OCI-LY3 (cell line): ENCODE measurements at regions not wholly inside any gene's neighbourhood (a gene's known extent, or its start where the extent isn't known, plus 50 kb on each side); places are given as distances from the start of the nearest gene placed in this dataset.

Source experiments
- H2AFZ ChIP-seq: fragments of 200-600, 300-600 bp; shearing (Covaris generic); 2 replicates; pipeline ENCODE4 v1.6.0; 2014; ENCODE audit warnings: antibody characterized with exemption, low read depth, low read length
- H3K27ac ChIP-seq: fragments of 200-600, 300-600 bp; sonication (generic); 2 replicates; pipeline ENCODE4 v1.5.1; 2014; ENCODE audit warnings: mild to moderate bottlenecking, low read length, moderate library complexity, mixed read lengths
- H3K27me3 ChIP-seq: fragments of 200-600, 300-600 bp; sonication (generic); 2 replicates; pipeline ENCODE4 v1.6.1; 2014; ENCODE audit warnings: low read depth, low read length, mixed read lengths
- H3K36me3 ChIP-seq: fragments of 200-600, 300-600 bp; sonication (generic); replicated peaks from 2 replicates; pipeline ENCODE3; 2014; ENCODE audit warnings: low read depth, low read length, mixed read lengths
- H3K4me1 ChIP-seq: fragments of 300-600, 200-600 bp; sonication (generic); 2 replicates; pipeline ENCODE4 v1.6.1; 2014; ENCODE audit warnings: low read length, mixed read lengths
- H3K4me2 ChIP-seq: fragments of 200-600, 300-600 bp; sonication (generic); 2 replicates; pipeline ENCODE4 v1.6.1; 2014; ENCODE audit warnings: low read length, mixed read lengths
- H3K4me3 ChIP-seq: fragments of 300-600, 200-600 bp; sonication (generic); 2 replicates; pipeline ENCODE4 v1.5.1; 2014; ENCODE audit warnings: antibody characterized with exemption, mild to moderate bottlenecking, low read length, moderate library complexity
- H3K79me2 ChIP-seq: fragments of 300-600, 200-600 bp; shearing (Covaris generic); 2 replicates; pipeline ENCODE4 v1.6.1; 2014; ENCODE audit warnings: mild to moderate bottlenecking, low read length, mixed read lengths
- H3K9ac ChIP-seq: fragments of 300-600, 200-600 bp; shearing (Covaris generic); 2 replicates; pipeline ENCODE4 v1.6.0; 2014; ENCODE audit warnings: mild to moderate bottlenecking, low read length, moderate library complexity
- H3K9me3 ChIP-seq: fragments of 200-600, 300-600 bp; shearing (Covaris generic); 2 replicates; pipeline ENCODE4 v1.6.1; 2014; ENCODE audit warnings: low read length, mixed read lengths; ENCODE audit not compliant: insufficient read depth
- H4K20me1 ChIP-seq: fragments of 200-600, 300-600 bp; sonication (generic); 2 replicates; pipeline ENCODE4 v1.6.1; 2016; ENCODE audit warnings: low read length, mixed read lengths; ENCODE audit not compliant: insufficient read depth
- CTCF ChIP-seq: fragments of 200-600, 300-600 bp; sonication (generic); IDR thresholded peaks from 2 replicates; pipeline ENCODE4 v1.5.1; 2014; ENCODE audit warnings: antibody characterized with exemption, low read length, low read depth
- EZH2phosphoT487 ChIP-seq: fragments of 200-600 bp; shearing (Covaris generic); IDR thresholded peaks from 2 replicates; pipeline ENCODE4 v1.6.1; 2018; ENCODE audit warnings: antibody characterized with exemption, mixed run types, low read depth

DNA sequence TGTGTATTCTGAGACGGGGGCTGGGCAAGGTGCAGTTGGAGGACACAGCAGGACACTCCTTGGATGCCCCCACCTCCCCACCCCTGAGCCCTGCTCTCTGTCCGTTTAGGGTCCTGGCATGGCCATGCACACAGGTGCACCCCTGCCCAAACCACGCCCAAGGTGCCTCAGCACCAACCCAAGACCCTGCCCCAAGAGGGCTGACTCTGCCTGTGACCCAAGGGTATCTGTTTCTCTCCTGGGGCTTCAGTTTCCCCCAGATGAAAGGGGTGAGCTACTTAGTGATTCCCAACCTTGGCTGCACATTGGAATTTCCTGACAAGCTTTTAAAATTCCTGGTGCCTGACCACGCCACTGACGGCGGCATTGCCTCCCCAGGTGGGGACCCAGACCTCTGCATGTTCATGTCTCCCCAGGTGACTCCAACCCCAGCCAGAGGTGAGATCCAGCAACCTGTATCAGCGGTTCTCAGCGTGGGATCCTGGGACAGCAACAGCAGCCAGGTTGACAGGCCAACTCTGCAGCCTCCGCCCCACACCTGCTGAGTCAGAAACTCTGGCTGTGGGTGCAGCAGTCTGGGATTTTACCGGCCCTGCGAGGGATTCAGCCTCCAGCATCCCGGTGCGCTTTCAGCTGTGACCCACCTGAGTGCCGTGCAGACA is 483.4 kb downstream of the NPHP4 start:
- Histone ChIP-seq H3K4me1 (no peaks in the 10 kb centered on the region), H3K4me3 (no peak overlapping the region), H3K27me3 (peaks cover 20% of the 10 kb centered on the region), H4K20me1 (no peaks in the 10 kb centered on the region), H2AFZ (no peak overlapping the region), H3K9ac (no peak overlapping the region), H3K4me2 (no peak overlapping the region), H3K9me3 (no peaks in the 10 kb centered on the region), H3K27ac (no peak overlapping the region), H3K79me2 (no peaks in the 10 kb centered on the region), H3K36me3 (no peaks in the 10 kb centered on the region)
- no peak for TF ChIP-seq CTCF
- TF ChIP-seq EZH2phosphoT487: no peak

DNA sequence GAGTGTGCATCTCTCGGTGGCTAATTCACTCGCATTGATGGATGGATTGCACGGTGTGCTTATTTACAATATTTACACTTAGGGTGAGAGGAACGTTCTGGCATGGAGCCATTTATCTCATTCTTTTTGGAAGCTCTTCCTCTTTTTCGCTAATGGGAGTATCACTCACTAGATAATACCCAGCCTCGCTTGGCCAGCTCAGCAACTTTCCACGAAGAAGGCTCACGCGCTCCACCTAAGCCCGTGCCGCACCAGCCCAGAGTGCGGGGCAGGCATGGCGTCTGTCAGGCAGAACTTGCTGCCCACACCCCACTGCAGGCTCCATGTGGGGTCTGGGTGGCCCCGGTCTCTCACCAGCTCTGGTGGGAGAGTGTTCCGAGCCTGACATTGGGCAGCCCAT is 484.9 kb downstream of the NPHP4 start:
- Histone ChIP-seq H3K36me3 (no peaks in the 10 kb centered on the region), H4K20me1 (no peaks in the 10 kb centered on the region), H3K27me3 (peaks cover 17% of the 10 kb centered on the region), H3K9me3 (no peaks in the 10 kb centered on the region), H2AFZ (no peak overlapping the region), H3K4me1 (no peaks in the 10 kb centered on the region), H3K27ac (no peak overlapping the region), H3K79me2 (no peaks in the 10 kb centered on the region), H3K4me2 (no peak overlapping the region), H3K9ac (no peak overlapping the region), H3K4me3 (no peak overlapping the region)
- TF ChIP-seq CTCF (no peak), EZH2phosphoT487 (no peak)

DNA sequence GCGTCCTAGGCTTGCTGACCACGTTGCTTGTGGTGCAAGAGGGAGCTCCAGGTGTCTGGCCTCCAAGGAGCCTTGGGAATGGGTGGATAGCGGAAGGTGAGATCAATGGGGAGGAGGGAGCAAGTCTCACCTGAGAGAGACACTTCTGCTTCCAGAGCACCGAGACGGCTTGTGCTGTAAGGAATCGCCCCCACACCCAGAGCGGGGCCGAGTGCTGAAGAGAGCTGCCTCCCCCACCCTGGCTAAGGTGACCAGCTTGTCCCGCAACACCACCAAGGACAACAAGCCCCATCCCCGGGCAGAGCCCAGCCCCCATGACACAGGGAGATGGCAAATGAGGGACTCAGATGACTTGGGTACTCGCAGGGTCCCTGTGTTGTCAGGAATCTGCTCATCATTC is 485.6 kb downstream of the NPHP4 start:
- Histone ChIP-seq H3K9ac (no peak overlapping the region), H2AFZ (no peak overlapping the region), H3K79me2 (no peaks in the 10 kb centered on the region), H3K4me1 (no peaks in the 10 kb centered on the region), H3K36me3 (no peaks in the 10 kb centered on the region), H3K27ac (no peak overlapping the region), H4K20me1 (no peaks in the 10 kb centered on the region), H3K4me2 (no peak overlapping the region), H3K4me3 (no peak overlapping the region), H3K9me3 (no peaks in the 10 kb centered on the region), H3K27me3 (peaks cover 17% of the 10 kb centered on the region; the same call in 1 of the 2 replicates)
- TF ChIP-seq CTCF (no peak), EZH2phosphoT487 (no peak)

- Histone ChIP-seq H3K4me2 (no peak overlapping the region), H3K27me3 (peaks cover 12% of the 10 kb centered on the region; the same call in 1 of the 2 replicates), H4K20me1 (no peaks in the 10 kb centered on the region), H3K36me3 (no peaks in the 10 kb centered on the region), H3K79me2 (no peaks in the 10 kb centered on the region), H3K4me1 (no peaks in the 10 kb centered on the region), H3K9me3 (no peaks in the 10 kb centered on the region), H3K27ac (no peak overlapping the region), H3K4me3 (no peak overlapping the region), H3K9ac (no peak overlapping the region), H2AFZ (no peak overlapping the region)
- TF ChIP-seq CTCF (no peak), EZH2phosphoT487 (no peak)
These were observed 486.3 kb downstream of the NPHP4 start for GRCh38 chr1:5505944-5506343.
